Liver (tissue), 3 donors: ENCODE measurements at regions not wholly inside any gene's neighbourhood (a gene's known extent, or its start where the extent isn't known, plus 50 kb on each side); places are given as distances from the start of the nearest gene placed in this dataset.

Source experiments
- FOXA1 ChIP-seq: IDR thresholded peaks from 2 replicates; pipeline ENCODE4 v1.6.1; 2016; ENCODE audit warnings: antibody characterized with exemption
- GABPA ChIP-seq, 2 donors: IDR thresholded peaks in 1 of 2; conservative IDR thresholded peaks in 1 of 2; 2 replicates each; pipeline ENCODE4 v1.6.1; 2016; ENCODE audit warnings: antibody characterized with exemption in 2 of 2, mild to moderate bottlenecking in 1 of 2, moderate library complexity in 1 of 2
- JUND ChIP-seq, 2 donors: IDR thresholded peaks; 2 replicates each; pipeline ENCODE4 v1.6.1; 2016; ENCODE audit warnings: antibody characterized with exemption in 2 of 2
- MAX ChIP-seq: IDR thresholded peaks from 2 replicates; pipeline ENCODE4 v1.6.1; 2016; ENCODE audit warnings: antibody characterized with exemption
- RAD21 ChIP-seq, 2 donors: IDR thresholded peaks; 2 replicates each; pipeline ENCODE4 v1.6.1; 2016; ENCODE audit warnings: antibody characterized with exemption in 2 of 2, mild to moderate bottlenecking in 2 of 2
- REST ChIP-seq: IDR thresholded peaks from 2 replicates; pipeline ENCODE4 v1.6.1; 2016; ENCODE audit warnings: antibody characterized with exemption, mild to moderate bottlenecking
- RXRA ChIP-seq, 2 donors: IDR thresholded peaks; 2 replicates each; pipeline ENCODE4 v1.6.1; 2017 to 2018; ENCODE audit warnings: antibody characterized with exemption in 2 of 2, mild to moderate bottlenecking in 1 of 2
- TF ChIP-seq, protein P1 (sequence below): fragments of 150-350 bp; IDR thresholded peaks from 2 replicates; pipeline ENCODE4 v1.5.1; 2017; ENCODE audit warnings: improper control_type of control experiment, low read depth, low read length; ENCODE audit not compliant: missing input control
- donor health status: healthy.
- donor health status: healthy.

- TF ChIP-seq, protein P1, sequence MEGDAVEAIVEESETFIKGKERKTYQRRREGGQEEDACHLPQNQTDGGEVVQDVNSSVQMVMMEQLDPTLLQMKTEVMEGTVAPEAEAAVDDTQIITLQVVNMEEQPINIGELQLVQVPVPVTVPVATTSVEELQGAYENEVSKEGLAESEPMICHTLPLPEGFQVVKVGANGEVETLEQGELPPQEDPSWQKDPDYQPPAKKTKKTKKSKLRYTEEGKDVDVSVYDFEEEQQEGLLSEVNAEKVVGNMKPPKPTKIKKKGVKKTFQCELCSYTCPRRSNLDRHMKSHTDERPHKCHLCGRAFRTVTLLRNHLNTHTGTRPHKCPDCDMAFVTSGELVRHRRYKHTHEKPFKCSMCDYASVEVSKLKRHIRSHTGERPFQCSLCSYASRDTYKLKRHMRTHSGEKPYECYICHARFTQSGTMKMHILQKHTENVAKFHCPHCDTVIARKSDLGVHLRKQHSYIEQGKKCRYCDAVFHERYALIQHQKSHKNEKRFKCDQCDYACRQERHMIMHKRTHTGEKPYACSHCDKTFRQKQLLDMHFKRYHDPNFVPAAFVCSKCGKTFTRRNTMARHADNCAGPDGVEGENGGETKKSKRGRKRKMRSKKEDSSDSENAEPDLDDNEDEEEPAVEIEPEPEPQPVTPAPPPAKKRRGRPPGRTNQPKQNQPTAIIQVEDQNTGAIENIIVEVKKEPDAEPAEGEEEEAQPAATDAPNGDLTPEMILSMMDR = no peak
- TF ChIP-seq RAD21 (IDR thresholded peaks at IDR 0.05) (no peak), MAX (no peak), GABPA (IDR thresholded peaks at IDR 0.05 in 1 of 2, conservative IDR thresholded peaks at IDR 0.05 in 1 of 2) (no peak), JUND (IDR thresholded peaks at IDR 0.05) (no peak), REST (no peak), RXRA (IDR thresholded peaks at IDR 0.05) (no peak), FOXA1 (no peak)
Observed at GRCh38 chr2:145687442-145688134, 1167.7 kb upstream of the ZEB2 start.
